ENCODE measurements at regions not wholly inside any gene's neighbourhood (a gene's known extent, or its start where the extent isn't known, plus 50 kb on each side); places are given as distances from the start of the nearest gene placed in this dataset.

GRCh38 chr21:28729887-28730286 is 262.8 kb downstream of the LTN1 start:
- TF ChIP-seq CTCF (IDR thresholded peaks at IDR 0.05) (no peak), POLR2A (IDR thresholded peaks at IDR 0.05) (no peak)

Data from transverse colon (tissue), 3 donors.